Lower lobe of right lung (tissue), 2 donors: ENCODE measurements at regions not wholly inside any gene's neighbourhood (a gene's known extent, or its start where the extent isn't known, plus 50 kb on each side); places are given as distances from the start of the nearest gene placed in this dataset.

Experiments used
- ATAC-seq, 2 donors: fragments of 200-7000 bp; cut with Tn5 transposase; one replicate each; pipeline ENCODE4 v1.9.1; 2020 to 2022; ENCODE audit warnings: mild to moderate bottlenecking in 2 of 2, moderate library complexity in 2 of 2
- DNase-seq: peaks from one replicate; pipeline ENCODE4 v3.0.0-alpha.2; 2020
- H3K27ac ChIP-seq: fragments of 200-600 bp; one replicate; pipeline ENCODE4 v1.8.0; 2022
- H3K27me3 ChIP-seq: fragments of 200-600 bp; one replicate; pipeline ENCODE4 v1.8.0; 2022; ENCODE audit warnings: low read depth
- H3K36me3 ChIP-seq: fragments of 200-600 bp; one replicate; pipeline ENCODE4 v1.8.0; 2022; ENCODE audit warnings: mild to moderate bottlenecking
- H3K4me1 ChIP-seq: fragments of 200-600 bp; one replicate; pipeline ENCODE4 v1.8.0; 2022
- H3K4me3 ChIP-seq: fragments of 200-600 bp; one replicate; pipeline ENCODE4 v1.8.0; 2022; ENCODE audit warnings: mild to moderate bottlenecking
- H3K9me3 ChIP-seq: fragments of 200-600 bp; one replicate; pipeline ENCODE4 v1.8.0; 2022
- CTCF ChIP-seq: fragments of 200-600 bp; IDR thresholded peaks from one replicate; pipeline ENCODE4 v1.8.0; 2022; ENCODE audit warnings: antibody characterized with exemption, mild to moderate bottlenecking
- intact Hi-C: fragments of 100-400 bp; cut with DNase I; formaldehyde crosslinking; loops from one replicate; pipeline ENCODE4 v1.11.0; 2022
- donor health status: DM: no; HTN: yes; CAD: no; lungs with severe emphysema.

DNA sequence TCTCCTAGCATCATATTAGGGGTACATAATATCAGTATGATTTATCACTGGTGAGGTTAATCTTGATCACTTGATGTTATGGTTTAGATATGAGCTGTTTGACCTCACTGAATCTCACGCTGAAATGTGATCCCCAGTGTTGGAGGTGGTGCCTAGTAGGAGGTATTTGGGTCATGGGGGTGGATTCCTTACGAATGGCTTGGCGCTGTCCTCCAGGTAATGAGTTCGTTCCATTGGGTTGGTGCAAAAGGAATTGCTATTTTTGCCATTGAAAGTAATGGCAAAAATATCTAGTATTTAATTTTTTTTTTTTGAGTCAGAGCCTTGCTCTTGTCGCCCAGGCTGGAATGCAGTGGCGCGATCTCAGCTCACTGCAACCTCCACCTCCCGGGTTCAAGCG, 326.3 kb downstream of the AASDHPPT start:
- no peak for TF ChIP-seq CTCF
- Histone ChIP-seq H3K27me3 (no peaks in the 10 kb centered on the region), H3K36me3 (no peaks in the 10 kb centered on the region), H3K4me1 (no peaks in the 10 kb centered on the region), H3K4me3 (no peak overlapping the region), H3K27ac (no peak overlapping the region), H3K9me3 (no peaks in the 10 kb centered on the region)
- no peak for ATAC-seq
- no peak for DNase-seq
- intact Hi-C loops = no loop called here

GRCh38 chr11:106409222-106409621, 331.8 kb downstream of the AASDHPPT start:
- H3K36me3 ChIP-seq = no peaks in the 10 kb centered on the region
- no peak overlapping the region for H3K27ac ChIP-seq
- DNase-seq (no peak), ATAC-seq (no peak)
- H3K27me3 ChIP-seq = no peaks in the 10 kb centered on the region
- TF ChIP-seq CTCF = no peak
- H3K9me3 ChIP-seq = no peaks in the 10 kb centered on the region
- intact Hi-C loops = no loop called here
- no peaks in the 10 kb centered on the region for H3K4me1 ChIP-seq
- no peak overlapping the region for H3K4me3 ChIP-seq

- Histone ChIP-seq H3K4me3 (no peak overlapping the region), H3K4me1 (no peaks in the 10 kb centered on the region), H3K27me3 (no peaks in the 10 kb centered on the region), H3K9me3 (no peaks in the 10 kb centered on the region), H3K27ac (no peak overlapping the region), H3K36me3 (no peaks in the 10 kb centered on the region)
- no peak for TF ChIP-seq CTCF
- DNase-seq (no peak), ATAC-seq (no peak)
- intact Hi-C loops = no loop called here
Observed at GRCh38 chr11:106409671-106410070, 332.2 kb downstream of the AASDHPPT start.

GRCh38 chr11:106410902-106411301, 333.4 kb downstream of the AASDHPPT start:
- DNase-seq = no peak
- Histone ChIP-seq H3K4me1 (no peaks in the 10 kb centered on the region), H3K27me3 (no peaks in the 10 kb centered on the region), H3K4me3 (no peak overlapping the region), H3K9me3 (no peaks in the 10 kb centered on the region), H3K27ac (no peak overlapping the region), H3K36me3 (no peaks in the 10 kb centered on the region)
- no peak for ATAC-seq
- TF ChIP-seq CTCF = no peak
- intact Hi-C loops = no loop called here

GRCh38 chr11:106413222-106413621, 335.8 kb downstream of the AASDHPPT start:
- H3K4me1 ChIP-seq = no peaks in the 10 kb centered on the region
- no peaks in the 10 kb centered on the region for H3K9me3 ChIP-seq
- no peak overlapping the region for H3K4me3 ChIP-seq
- intact Hi-C loops = no loop called here
- no peak for DNase-seq
- H3K36me3 ChIP-seq = no peaks in the 10 kb centered on the region
- no peak overlapping the region for H3K27ac ChIP-seq
- TF ChIP-seq CTCF = no peak
- ATAC-seq = no peak
- no peaks in the 10 kb centered on the region for H3K27me3 ChIP-seq

DNA sequence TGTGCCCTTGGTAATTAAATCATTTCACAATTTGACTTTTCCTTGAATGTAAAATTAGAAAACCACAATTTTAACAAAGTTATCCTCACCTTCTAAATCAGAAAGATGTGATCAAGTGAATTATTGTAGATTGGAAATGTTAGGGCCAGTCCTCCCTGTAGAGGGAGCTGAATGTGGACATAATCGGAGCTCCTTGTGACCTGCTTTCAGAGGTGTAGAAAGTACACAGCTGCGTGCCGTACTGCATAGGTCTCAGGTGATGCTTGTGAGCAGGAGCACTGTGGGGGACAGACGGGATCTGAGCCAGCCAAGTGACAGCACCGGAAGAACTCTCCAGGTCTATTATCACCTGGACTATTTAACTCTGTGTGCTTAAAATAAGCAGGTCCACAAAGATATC, 338.0 kb downstream of the AASDHPPT start:
- Histone ChIP-seq H3K4me1 (peaks cover 4% of the 10 kb centered on the region), H3K4me3 (no peak overlapping the region), H3K27ac (no peak overlapping the region), H3K9me3 (no peaks in the 10 kb centered on the region), H3K36me3 (no peaks in the 10 kb centered on the region), H3K27me3 (no peaks in the 10 kb centered on the region)
- TF ChIP-seq CTCF = no peak
- ATAC-seq = no peak
- intact Hi-C loops = no loop called here
- DNase-seq = no peak
